Progenitor cell of endocrine pancreas (in vitro differentiated cells): ENCODE measurements at regions not wholly inside any gene's neighbourhood (a gene's known extent, or its start where the extent isn't known, plus 50 kb on each side); places are given as distances from the start of the nearest gene placed in this dataset.

Source experiments
- DNase-seq: peaks from one replicate; pipeline ENCODE4 v3.0.0; 2021; ENCODE audit warnings: low spot score; ENCODE audit not compliant: unreplicated experiment
- H3K27ac Mint-ChIP-seq: 2 replicates; pipeline ENCODE4 v1.8.0; 2021; ENCODE audit warnings: mild to moderate bottlenecking, moderate library complexity, mixed read lengths
- H3K27me3 Mint-ChIP-seq: 2 replicates; pipeline ENCODE4 v1.8.0; 2021; ENCODE audit warnings: mixed read lengths
- H3K36me3 Mint-ChIP-seq: 2 replicates; pipeline ENCODE4 v1.8.0; 2022; ENCODE audit warnings: mixed read lengths; ENCODE audit not compliant: insufficient read depth
- H3K4me1 Mint-ChIP-seq: 2 replicates; pipeline ENCODE4 v1.8.0; 2021; ENCODE audit warnings: low read depth, mixed read lengths
- H3K4me3 Mint-ChIP-seq: 2 replicates; pipeline ENCODE4 v1.8.0; 2021; ENCODE audit warnings: low read depth, mild to moderate bottlenecking, moderate library complexity, mixed read lengths
- H3K9me3 Mint-ChIP-seq: 2 replicates; pipeline ENCODE4 v1.8.0; 2021; ENCODE audit warnings: low read depth, mixed read lengths
- TF ChIP-seq, protein P1 (sequence below): fragments of 200-600 bp; sonication (generic); IDR thresholded peaks from one replicate; pipeline ENCODE4 v1.5.0; 2021; ENCODE audit warnings: antibody characterized with exemption, mild to moderate bottlenecking; ENCODE audit not compliant: unreplicated experiment

- TF ChIP-seq, protein P1, sequence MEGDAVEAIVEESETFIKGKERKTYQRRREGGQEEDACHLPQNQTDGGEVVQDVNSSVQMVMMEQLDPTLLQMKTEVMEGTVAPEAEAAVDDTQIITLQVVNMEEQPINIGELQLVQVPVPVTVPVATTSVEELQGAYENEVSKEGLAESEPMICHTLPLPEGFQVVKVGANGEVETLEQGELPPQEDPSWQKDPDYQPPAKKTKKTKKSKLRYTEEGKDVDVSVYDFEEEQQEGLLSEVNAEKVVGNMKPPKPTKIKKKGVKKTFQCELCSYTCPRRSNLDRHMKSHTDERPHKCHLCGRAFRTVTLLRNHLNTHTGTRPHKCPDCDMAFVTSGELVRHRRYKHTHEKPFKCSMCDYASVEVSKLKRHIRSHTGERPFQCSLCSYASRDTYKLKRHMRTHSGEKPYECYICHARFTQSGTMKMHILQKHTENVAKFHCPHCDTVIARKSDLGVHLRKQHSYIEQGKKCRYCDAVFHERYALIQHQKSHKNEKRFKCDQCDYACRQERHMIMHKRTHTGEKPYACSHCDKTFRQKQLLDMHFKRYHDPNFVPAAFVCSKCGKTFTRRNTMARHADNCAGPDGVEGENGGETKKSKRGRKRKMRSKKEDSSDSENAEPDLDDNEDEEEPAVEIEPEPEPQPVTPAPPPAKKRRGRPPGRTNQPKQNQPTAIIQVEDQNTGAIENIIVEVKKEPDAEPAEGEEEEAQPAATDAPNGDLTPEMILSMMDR = no peak
- peaks cover 2% of the 10 kb centered on the region for H3K4me1 Mint-ChIP-seq
- H3K9me3 Mint-ChIP-seq = no peaks in the 10 kb centered on the region
- no peak for DNase-seq
- H3K4me3 Mint-ChIP-seq = no peak overlapping the region
- no peak overlapping the region for H3K27ac Mint-ChIP-seq
- H3K36me3 Mint-ChIP-seq = no peaks in the 10 kb centered on the region
- peaks cover 19% of the 10 kb centered on the region for H3K27me3 Mint-ChIP-seq
Measured at GRCh38 chr11:134785660-134786284, 373.7 kb upstream of the B3GAT1 start.

DNA sequence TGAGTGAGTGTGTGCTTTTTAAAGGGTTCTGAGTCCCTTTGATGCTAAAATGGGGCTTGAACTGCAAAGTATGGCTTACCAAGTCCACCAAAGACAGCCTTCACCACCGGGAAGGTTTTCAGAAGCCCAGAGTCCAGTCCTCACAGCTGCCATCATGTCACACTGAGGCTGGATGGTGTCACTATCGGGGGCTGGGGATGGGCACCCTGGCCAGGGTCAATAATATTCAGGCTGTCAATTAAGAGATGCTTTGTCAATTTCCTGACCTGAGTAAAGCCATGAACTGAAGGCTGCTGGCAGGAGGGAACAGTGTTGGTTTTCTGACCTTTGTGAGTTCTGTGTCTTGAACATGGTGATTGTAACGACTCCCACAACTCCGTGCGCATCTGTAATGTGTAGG, 373.0 kb upstream of the B3GAT1 start:
- peaks cover 22% of the 10 kb centered on the region for H3K27me3 Mint-ChIP-seq
- TF ChIP-seq, protein P1 = no peak
- DNase-seq = no peak
- H3K4me1 Mint-ChIP-seq = peaks cover 5% of the 10 kb centered on the region
- no peaks in the 10 kb centered on the region for H3K9me3 Mint-ChIP-seq
- H3K27ac Mint-ChIP-seq = no peak overlapping the region
- H3K4me3 Mint-ChIP-seq = no peak overlapping the region
- no peaks in the 10 kb centered on the region for H3K36me3 Mint-ChIP-seq

DNA sequence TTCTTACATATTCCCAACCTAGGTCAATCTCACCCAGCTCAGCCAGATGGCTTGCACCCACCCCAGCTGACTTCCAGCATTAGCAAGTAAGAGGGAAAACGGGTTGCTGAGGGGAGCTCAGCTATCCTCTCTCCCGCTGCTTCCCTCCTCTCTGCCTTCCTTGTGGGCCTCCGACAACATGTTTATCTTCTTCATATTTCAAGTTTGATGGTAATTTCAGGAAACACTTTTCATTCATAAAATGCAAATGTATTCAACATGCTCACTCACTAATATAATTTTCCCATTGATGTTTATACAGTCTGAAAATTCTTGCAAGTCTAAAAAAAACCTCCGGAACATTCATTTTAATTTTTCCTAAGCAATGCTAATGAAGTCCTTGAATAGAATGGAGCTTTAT, 372.5 kb upstream of the B3GAT1 start:
- Mint-ChIP-seq H3K4me1 (peaks cover 10% of the 10 kb centered on the region), H3K4me3 (no peak overlapping the region), H3K27me3 (peaks cover 24% of the 10 kb centered on the region), H3K27ac (no peak overlapping the region), H3K9me3 (no peaks in the 10 kb centered on the region), H3K36me3 (no peaks in the 10 kb centered on the region)
- DNase-seq = no peak
- TF ChIP-seq, protein P1 = no peak

GRCh38 chr11:134784046-134784445, 372.0 kb upstream of the B3GAT1 start:
- Mint-ChIP-seq H3K36me3 (no peaks in the 10 kb centered on the region), H3K4me1 (peaks cover 12% of the 10 kb centered on the region), H3K4me3 (no peak overlapping the region), H3K9me3 (no peaks in the 10 kb centered on the region), H3K27me3 (peaks cover 27% of the 10 kb centered on the region), H3K27ac (no peak overlapping the region)
- TF ChIP-seq, protein P1 = no peak
- no peak for DNase-seq

GRCh38 chr11:134783234-134783633, 371.2 kb upstream of the B3GAT1 start:
- DNase-seq = no peak
- Mint-ChIP-seq H3K36me3 (no peaks in the 10 kb centered on the region), H3K4me3 (no peak overlapping the region)

More at GRCh38 chr11:134783234-134783633, 371.2 kb upstream of the B3GAT1 start:
- TF ChIP-seq, protein P1 = no peak
- peaks cover 12% of the 10 kb centered on the region for H3K4me1 Mint-ChIP-seq
- H3K27ac Mint-ChIP-seq = no peak overlapping the region
- peaks cover 27% of the 10 kb centered on the region for H3K27me3 Mint-ChIP-seq
- no peaks in the 10 kb centered on the region for H3K9me3 Mint-ChIP-seq
